AG08395 (cell line): ENCODE measurements at regions not wholly inside any gene's neighbourhood (a gene's known extent, or its start where the extent isn't known, plus 50 kb on each side); places are given as distances from the start of the nearest gene placed in this dataset.
"Not testable (repeated sequence)": the region's sequence is repeated elsewhere in the genome, so short reads cannot be mapped to it uniquely, and the experiment has no call there.

Experiments used
- DNase-seq: peaks from one replicate; pipeline ENCODE4 v3.0.0; 2012; ENCODE audit warnings: mixed read lengths, low spot score

DNA sequence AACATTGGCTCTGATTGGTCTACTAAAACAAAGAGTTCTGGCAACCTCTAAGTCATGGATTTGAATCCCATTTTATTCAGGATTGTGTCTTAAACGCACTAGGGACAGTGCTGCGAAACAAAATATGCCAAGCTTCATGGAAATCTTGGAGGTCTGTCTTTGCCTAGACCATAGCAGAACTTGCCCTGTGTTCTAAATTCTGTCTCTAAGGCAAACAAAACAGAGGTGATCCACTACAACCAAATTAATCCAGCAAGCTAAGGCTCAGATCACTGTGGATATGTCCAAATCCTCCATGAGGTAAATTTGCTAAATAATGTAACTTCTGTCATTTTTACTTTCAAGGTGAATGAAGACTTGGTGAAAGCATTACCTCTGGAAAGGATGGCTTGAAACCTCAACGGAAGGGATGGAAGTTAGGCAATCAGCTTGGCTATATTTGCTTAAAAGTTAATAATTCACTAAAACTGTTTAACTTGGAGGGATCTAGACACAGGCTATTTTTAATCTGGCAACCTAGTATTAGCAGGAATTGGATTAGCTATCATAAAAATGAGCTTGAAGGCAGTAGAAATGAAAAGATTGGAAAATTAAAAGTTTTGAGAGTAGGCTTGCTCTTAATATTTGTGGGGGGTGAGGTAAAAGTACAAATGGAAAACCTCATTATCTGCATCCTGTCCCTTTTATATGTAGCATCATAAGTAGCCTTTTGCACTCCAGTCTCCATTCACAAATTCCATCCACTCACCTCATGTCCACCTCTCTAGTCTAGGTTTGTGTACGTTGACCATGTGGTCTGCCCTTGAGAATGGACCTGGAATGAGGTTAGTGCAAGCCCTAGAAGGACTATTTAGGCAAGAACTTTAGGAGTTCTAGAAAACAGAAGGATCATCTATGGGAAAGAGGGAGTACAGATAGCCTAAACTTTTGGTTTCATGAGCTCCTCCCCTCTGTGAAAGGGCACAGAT is 176.2 kb downstream of the SMC2 start:
- DNase-seq: no peak

DNA sequence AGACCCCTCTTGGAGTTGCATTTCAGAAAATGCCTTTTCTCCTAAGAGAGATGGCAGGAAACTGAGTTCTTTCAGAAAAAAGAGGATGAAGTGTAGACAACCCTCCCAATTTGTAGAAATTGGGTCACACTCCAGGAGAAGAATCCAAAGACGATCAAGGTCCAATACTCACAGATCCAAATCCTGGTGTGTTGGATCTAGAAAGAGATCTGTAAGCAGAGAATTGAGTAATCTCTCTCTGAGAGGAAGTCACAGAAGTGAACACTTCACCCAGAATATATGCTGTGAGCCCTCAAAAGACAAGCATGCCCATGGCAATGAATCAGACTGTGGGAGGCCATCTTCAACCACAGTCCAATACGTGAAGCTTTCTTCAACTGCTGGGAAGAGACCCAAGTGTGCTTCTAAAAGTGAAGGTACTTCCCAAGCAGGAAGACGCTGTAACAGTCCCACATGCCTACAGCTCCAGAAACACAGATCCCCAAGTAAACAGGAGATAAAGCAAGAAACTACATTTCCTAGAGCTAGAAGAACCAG is 182.7 kb downstream of the SMC2 start:
- DNase-seq: no peak

DNA sequence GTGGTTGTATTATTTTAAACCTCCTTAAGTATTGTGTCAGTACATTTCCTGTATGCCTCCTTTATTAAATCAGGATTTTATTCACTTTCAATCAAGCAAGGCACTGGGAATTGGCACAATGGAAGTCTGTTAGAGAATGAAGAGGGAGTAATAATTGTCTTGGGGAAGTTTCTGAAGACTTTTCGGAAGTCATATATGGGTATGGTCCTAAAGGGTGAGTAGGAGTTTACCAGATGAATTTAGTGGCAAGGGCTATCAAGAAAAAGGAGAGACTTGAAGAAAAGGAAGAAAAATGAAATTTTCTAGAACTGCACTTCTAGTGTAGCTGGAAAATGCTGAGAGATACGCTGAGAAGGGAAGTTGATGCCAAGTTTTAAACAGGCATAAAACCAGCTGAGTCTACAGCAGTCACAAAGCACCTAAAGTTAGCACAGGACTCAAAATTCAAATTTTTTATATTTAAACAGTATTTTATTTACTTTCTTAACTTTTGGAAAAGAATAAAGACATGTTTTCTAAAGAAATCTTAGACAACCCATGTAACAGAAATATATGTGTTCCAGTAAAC is 184.9 kb downstream of the SMC2 start:
- no peak for DNase-seq

DNA sequence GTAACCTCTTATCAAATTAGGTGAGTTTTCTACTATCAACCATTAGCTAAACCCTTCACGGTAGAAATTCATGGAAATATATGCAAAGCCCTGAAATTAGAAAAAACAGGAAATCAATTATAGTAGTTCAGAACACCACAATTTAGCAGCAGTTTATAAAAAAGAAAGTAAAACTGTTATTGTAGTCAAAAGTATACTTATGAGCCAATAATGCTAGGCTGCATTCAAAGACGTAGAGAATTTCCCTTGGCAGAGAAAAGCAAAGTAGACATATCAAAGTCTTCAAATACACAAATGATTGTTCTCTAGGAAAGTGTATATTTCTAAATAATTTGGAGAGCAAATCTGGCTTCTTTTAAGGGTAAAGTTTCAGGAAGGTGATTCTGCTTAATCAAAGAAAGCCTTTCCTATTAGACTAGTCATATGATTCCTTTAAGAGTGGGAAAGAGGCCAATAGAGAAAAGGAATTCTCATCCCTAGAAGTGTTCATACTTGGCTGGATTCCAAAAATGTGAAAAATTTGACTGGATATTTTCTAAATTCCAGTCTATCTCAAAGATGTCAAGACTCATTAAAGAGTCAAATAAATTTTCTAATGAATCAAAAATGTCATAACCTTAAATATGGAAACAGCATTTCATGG is 185.5 kb downstream of the SMC2 start:
- no peak for DNase-seq

DNA sequence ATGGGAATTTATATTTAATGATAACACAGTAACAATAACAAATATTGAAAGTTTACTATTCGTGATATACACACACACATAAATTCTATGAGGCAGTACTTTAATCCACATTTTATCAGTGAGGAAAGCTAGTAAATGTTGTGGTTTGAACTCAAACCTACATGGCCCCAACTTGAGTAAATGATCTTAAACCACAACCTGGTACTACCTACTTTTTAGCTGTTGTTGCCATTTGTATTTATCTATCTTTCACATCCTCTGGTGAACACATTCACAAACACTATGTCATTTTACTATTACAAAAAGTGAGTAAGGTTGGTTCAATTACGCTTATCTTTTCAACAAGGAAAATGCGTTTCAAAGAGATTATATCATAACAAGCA is 186.1 kb downstream of the SMC2 start:
- DNase-seq: no peak

DNA sequence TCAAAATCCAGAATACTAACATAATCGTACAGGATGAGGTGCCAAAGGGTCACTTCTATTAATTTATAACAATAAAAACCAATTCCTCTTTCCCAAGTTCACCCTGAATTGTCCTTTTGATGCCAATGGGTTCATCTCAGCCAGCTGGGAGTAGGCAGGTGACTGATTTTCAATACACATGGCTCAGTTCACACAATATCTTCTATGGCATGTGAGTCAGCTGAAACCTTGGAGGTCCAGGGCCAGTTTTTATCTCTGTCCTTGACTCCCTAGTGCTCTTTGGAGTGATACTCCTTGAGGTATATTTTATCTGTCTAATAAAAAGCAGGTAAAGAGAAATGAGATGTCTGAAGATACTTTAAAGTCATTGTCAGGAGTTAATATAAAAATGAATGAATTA is 186.6 kb downstream of the SMC2 start:
- no peak for DNase-seq

DNA sequence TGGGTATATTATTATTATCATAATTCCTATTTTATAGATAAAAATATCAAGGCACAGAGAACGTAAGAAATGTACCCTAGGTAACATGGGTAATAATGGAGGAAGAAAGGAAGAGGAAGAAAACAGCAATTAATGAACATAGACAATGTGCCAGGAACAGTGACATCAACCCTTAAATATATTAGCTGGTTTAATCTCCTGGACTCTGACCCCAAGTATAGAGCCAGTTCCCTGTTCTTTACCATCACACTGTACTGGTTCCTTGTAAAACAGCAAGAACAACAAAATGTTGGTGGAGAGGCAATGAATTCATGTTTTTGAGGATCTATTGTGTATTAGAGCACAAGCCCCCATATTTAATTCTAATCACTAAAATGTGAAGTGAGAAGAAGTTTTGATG is 192.1 kb downstream of the SMC2 start:
- DNase-seq: no peak

DNA sequence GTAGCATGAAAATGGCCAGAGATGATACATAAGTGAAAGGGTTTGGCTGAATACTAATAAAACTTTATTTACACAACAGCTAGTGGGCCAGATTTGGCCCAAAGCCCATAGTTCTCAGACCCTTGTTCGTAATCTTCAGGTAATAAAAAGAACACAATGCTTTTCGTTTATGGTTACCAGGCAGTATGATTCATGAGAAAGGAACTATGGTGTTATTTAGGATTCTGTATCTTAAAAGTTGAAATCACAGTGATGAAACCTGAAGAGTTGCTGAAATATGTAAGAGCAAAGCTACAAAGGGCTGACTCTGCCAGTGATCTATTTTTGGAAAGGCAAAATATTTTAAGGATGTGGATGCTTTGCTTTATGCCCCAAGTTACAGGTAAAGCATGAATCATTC is 192.7 kb downstream of the SMC2 start:
- no peak for DNase-seq

DNA sequence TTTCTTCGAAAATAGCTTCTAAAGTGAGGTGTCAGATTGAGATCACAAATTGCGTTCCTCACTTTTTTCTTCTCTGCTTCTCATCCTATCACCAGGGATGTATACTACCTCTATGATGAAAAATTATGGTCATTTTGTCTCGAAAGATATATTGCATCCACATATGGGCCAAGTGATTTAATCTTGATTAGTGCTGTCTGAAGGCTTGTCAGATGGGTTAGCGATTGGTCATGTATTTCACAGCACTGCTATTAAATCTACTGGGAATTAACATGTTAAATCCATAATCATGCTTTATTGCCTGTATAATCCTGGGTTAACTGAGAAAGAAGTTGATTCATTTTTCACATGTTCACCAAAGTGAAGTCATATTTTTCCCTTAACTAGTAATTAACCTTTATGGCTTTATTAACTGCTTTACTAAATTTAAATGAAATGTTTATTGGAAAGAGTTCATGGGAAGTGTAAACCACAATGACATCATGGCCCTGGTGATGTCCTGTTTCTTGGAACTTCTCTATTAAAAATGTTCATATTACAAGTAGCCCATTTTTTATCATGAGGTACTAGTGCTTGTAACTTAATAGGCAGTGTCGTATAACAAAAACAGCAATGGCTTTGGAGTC is 193.3 kb downstream of the SMC2 start:
- no peak for DNase-seq

DNA sequence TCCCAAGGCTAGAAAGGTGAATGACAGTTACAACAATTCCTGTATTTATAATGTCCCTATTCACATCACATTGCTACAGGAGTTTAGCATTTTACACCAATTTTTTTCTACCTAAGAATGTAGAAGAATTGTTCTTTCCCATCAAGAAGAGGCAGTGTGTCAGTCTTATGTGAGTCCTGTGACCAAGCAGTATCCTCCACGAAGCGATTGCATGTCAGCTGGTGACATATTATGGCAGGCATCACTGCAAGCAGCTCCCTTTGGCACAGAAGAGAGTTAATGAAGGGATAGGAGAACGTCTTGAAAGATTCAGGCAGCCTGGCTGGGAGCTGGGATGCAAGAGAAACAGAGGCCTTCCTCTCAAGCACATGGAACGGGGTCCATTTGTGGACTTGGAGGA is 199.8 kb downstream of the SMC2 start:
- no peak for DNase-seq

DNA sequence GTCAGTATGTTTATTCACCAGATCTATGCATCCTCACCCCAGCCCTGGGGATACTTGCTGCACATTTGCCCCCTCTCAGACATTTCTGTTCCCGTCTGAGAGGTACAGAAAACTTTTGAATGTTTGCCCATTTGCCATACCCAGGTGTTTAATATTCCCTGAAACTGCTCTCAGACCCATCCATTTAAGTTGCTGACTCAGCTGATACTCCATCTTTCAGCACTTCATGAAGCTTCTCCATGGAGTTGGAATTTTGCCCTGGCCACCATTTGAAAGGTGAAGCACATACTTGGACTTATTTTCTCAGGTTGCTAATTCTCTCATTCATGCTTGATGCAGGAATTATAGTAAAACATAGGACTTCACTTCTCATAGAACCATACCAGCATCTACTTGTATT is 203.9 kb upstream of the OR13F1 start:
- no peak for DNase-seq

DNA sequence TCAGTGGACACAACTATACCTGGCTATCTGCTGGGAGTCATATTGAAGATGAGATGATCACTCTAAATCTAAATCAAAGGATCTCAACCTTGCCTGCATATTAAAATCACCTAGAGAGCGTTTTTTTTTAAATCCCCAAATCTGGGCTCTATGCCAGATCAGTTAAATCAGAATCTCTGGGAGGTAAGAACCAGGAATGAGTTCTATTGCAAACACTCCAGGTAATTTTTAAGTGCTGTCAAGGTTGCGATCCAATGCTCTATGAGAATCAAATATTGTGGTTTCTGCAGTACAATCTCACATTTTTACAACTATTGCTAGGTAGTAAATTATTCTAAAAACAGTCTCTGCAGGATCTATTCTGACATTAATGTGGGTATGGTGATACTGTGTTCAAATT is 202.3 kb upstream of the OR13F1 start:
- no peak for DNase-seq

DNA sequence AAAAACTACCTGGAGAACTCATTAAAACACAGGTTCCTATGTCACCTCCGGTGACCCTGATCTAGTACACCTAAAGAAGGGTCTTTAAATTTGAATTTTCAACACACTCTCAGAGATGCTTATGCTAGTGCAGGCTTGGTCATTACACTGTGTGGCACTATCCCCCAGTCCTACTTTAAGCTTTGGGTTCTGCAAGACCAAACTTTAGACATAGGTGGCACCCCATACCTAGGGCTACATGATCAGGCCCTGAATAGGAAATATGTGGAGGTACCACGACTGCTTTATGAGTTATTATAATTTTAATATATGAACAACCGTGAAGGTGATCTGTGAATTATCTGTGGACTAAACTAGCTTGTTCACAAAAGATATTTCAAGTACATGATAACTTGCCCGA is 201.3 kb upstream of the OR13F1 start:
- DNase-seq: no peak

DNA sequence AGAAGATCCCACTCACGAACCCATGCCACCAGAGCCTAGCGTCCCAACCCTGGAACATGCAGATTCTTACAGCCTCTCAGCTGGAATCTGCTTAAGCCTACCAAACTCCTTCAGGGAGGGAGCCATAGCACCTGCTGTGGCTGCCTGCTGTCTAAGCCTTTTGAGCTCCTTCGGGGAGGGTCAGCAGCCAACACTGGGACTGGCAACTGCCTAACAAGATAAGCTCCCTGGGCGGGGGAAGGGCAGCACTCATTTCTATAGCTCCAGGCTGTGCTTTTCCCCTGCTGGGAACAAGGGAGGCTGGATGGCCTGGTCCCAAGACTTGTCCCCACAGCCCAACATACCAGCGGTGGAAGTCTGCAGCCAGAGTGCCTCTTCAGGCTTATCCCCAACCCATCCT is 199.1 kb upstream of the OR13F1 start:
- DNase-seq: no peak

DNA sequence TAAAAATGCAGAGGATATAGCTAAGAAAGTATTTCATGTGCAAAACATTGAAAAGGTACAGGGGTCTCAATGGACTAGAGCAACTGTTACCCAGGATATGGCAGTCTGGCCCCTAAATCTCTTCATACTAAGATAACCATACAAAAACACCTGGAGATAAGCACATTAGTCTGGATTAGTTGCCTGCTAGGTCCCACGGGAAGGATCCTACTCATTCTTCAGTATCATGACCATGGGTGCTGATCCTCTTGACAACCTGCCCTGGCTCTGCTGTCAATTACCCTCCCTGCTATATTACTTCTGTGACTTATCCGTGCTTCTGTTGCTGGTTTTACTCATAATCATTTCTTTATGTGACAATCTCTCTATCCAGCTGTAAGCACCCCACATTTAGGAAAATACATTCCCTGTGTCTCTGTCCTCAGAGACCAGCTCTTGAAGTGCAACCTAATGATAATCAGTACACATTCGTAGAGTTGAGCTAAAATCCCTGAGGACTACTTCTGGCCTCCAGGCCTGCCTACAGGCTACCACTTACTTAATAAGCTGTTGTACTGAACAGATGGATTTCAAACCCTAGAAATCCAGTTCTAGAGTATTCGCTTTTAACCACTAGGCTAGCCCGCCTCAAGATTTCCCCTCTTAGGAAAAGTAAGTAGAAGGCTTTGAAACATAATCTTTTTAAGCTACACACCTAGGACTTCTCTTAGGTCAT is 190.5 kb upstream of the OR13F1 start:
- DNase-seq: no peak

DNA sequence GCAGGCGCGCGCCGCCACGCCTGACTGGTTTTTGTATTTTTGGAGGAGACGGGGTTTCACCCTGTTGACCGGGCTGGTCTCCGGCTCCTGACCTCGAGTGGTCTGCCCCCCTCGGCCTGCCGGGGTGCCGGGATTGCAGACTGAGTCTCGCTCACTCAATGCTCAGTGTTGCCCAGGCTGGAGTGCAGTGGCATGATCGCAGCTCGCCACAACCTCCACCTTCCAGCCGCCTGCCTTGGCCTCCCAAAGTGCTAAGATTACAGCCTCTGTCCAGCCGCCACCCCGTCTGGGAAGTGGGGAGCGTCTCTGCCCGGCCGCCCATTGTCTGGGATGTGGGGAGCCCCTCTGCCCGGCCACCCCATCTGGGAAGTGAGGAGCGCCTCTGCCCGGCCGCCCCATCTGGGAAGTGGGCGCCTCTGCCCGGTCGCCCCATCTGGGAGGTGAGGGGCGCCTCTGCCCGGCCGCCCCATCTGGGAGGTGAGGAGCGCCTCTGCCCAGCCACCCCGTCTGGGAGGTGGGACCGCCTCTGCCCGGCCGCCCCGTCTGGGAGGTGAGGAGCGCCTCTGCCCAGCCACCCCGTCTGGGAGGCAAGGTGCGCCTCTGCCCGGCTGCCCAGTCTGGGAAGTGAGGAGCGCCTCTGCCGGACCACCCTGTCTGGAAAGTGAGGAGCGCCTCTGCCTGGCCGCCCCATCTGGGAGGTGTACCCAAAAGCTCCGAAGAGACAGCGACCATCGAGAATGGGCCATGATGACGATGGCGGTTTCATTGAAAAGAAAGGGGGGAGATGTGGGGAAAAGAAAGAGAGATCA is 187.7 kb upstream of the OR13F1 start:
- DNase-seq: not testable (repeated sequence)

DNA sequence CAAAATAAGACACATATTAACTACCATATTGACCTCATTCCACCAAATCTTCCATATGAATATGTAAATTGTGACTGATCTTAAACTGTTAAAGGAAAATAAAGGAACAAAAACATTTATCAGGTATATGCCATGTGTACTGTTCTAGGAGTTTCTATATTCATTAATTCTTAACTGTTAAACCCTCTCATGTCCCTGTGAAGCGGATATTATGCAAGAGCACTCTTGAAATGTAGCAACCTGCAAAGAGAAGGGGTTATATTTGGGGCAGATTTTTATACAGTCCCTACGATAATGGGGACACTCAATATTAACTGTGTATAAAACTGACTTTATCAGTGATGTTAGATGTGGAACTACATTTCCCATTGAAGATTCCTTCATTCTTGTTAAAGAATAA is 184.9 kb upstream of the OR13F1 start:
- no peak for DNase-seq

DNA sequence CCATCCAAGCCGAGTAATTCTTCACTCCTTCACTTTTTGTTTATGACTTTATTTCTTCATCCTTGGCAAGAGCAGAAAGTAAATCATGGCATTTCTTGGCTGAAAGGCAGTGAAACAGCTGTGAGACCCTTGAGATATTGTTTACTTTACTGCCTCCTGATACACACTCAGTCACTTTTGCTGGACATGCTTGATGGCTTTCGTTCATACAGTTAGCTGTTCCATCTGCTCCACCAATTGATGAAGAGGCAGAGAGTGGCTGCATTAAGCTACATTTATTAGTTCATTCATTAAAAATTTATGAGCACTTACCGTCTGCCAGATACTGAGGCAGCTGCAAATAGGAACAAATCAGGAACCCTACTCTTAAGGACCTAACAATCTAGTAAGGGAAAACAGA is 184.4 kb upstream of the OR13F1 start:
- no peak for DNase-seq

DNA sequence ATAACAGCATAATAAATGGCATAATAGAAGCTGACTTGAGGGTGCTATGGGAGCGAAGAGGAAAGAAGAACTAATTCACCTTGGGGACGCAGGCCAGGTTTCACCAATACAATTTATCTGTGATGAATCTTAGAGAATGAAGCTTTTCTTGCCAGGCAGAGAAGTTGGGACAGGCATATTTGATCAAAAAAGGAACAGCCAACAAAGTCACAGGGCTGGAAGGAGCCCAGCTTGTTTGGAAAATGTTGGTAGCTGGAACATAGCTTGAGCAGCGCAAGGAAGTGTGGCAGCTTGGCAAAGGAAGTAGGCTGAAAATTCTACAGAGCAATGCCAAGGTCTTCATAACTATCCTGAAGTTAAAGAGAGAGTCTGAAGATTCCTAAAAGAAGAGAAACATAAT is 181.5 kb upstream of the OR13F1 start:
- no peak for DNase-seq

DNA sequence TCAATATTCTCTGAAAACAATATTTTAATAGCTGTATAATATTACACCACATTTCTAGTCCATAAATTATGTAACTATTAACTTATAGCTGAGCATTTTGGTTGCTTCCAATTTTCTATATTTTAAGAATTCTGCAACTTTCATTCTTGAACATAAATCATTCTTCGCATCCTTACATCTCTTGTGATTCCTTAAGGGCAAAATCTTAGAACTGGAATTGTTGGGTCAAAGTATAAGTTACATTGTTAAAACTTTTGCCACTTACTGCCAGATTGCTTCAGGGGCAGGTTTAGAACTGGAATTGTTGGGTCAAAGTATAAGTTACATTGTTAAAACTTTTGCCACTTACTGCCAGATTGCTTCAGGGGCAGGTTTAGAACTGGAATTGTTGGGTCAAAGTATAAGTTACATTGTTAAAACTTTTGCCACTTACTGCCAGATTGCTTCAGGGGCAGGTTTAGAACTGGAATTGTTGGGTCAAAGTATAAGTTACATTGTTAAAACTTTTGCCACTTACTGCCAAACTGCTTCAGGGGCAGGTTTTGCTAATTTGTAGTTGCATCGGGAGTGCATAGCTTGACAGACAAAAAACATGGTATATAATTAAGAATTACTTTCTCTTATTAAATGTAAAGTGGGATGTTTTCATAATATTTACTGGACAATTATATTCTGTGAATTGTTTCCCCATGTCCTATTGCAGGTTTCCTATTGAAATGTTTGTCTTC is 179.9 kb upstream of the OR13F1 start:
- not testable (repeated sequence) for DNase-seq
